ENCODE measurements at regions not wholly inside any gene's neighbourhood (a gene's known extent, or its start where the extent isn't known, plus 50 kb on each side); places are given as distances from the start of the nearest gene placed in this dataset.

GRCh38 chr3:56867671-56868070 is 65.9 kb upstream of the ARHGEF3 start:
- TF ChIP-seq EZH2phosphoT487 (IDR thresholded peaks at IDR 0.05; ENCODE audit: borderline replicate concordance) (no peak), CTCF (conservative IDR thresholded peaks at IDR 0.05; ENCODE audit: low read length) (no peak)
